PC-9 (cell line): ENCODE measurements at regions not wholly inside any gene's neighbourhood (a gene's known extent, or its start where the extent isn't known, plus 50 kb on each side); places are given as distances from the start of the nearest gene placed in this dataset.

ENCODE experiments used
- CTCF ChIP-seq: fragments of 200-600 bp; sonication (generic); conservative IDR thresholded peaks from 2 replicates; pipeline ENCODE4 v1.6.1; 2017; ENCODE audit warnings: mixed run types, antibody characterized with exemption, mild to moderate bottlenecking, moderate library complexity
- EZH2 ChIP-seq: fragments of 200-600 bp; sonication (generic); IDR thresholded peaks from 2 replicates; pipeline ENCODE4 v1.8.0; 2017; ENCODE audit warnings: antibody characterized with exemption, low read depth

DNA sequence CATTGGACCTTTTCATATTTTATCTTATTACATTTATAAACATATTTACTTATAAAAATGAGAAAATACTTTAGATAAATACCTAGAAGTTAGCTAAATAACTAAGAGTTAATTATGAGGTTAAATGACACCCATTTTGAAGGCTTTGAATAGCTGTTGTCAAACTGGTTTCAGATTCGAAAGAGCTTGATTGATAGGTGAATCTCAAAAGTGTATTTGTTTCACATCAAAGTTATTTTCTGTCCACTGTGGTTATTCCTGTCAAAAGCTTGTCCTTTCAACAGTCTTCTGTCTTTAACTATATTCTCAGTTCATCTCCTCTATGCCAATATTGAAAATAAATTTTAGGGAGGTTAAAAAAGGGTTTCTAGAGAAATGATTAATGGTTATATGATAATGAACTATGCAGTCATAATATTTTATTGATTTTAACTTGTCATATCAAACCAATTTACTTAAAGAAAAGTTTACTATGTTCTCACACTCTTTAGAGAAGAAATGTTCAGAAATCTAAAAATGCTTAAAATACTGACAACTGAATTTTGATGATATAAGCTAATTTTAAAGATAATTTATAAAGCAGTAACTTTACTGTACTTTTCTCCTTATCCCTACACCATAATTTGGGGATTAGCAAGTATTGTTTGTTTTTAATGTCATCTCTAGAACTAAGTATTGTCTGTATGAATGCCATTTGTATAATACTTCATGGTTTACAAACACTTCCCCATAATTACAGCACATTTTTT lies 72.0 kb upstream of the FOXP2 start:
- TF ChIP-seq CTCF, result no peak
- TF ChIP-seq EZH2, result no peak
